ENCODE measurements at regions not wholly inside any gene's neighbourhood (a gene's known extent, or its start where the extent isn't known, plus 50 kb on each side); places are given as distances from the start of the nearest gene placed in this dataset.
"Not testable (repeated sequence)": the region's sequence is repeated elsewhere in the genome, so short reads cannot be mapped to it uniquely, and the experiment has no call there.

GRCh38 chr3:674116-674515 is 418.7 kb upstream of the CNTN6 start:
- Mint-ChIP-seq H3K27me3 (no peaks in the 10 kb centered on the region), H3K9me3 (peaks cover 1% of the 10 kb centered on the region), H3K4me3 (no peak overlapping the region), H3K36me3 (no peaks in the 10 kb centered on the region), H3K27ac (no peak overlapping the region), H3K4me1 (no peaks in the 10 kb centered on the region)
- no peak for DNase-seq

GRCh38 chr3:675846-676245 is 417.0 kb upstream of the CNTN6 start:
- H3K4me1 Mint-ChIP-seq = no peaks in the 10 kb centered on the region
- H3K36me3 Mint-ChIP-seq = no peaks in the 10 kb centered on the region
- no peak overlapping the region for H3K4me3 Mint-ChIP-seq
- no peak for DNase-seq
- H3K27me3 Mint-ChIP-seq = no peaks in the 10 kb centered on the region
- H3K27ac Mint-ChIP-seq = no peak overlapping the region
- peaks cover 3% of the 10 kb centered on the region for H3K9me3 Mint-ChIP-seq

- Mint-ChIP-seq H3K4me1 (no peaks in the 10 kb centered on the region), H3K9me3 (peaks cover 6% of the 10 kb centered on the region), H3K27me3 (no peaks in the 10 kb centered on the region), H3K4me3 (no peak overlapping the region), H3K36me3 (no peaks in the 10 kb centered on the region), H3K27ac (no peak overlapping the region)
- no peak for DNase-seq
These were observed 409.1 kb upstream of the CNTN6 start for GRCh38 chr3:683770-684169.

- Mint-ChIP-seq H3K4me1 (no peaks in the 10 kb centered on the region), H3K27me3 (no peaks in the 10 kb centered on the region), H3K4me3 (no peak overlapping the region), H3K36me3 (peaks cover 2% of the 10 kb centered on the region), H3K9me3 (peaks cover 12% of the 10 kb centered on the region), H3K27ac (no peak overlapping the region)
- no peak for DNase-seq
These were observed 402.1 kb upstream of the CNTN6 start for GRCh38 chr3:690770-691169.

GRCh38 chr3:700514-700913 is 392.3 kb upstream of the CNTN6 start:
- no peaks in the 10 kb centered on the region for H3K27me3 Mint-ChIP-seq
- no peak for DNase-seq
- H3K9me3 Mint-ChIP-seq = peaks cover 3% of the 10 kb centered on the region
- H3K27ac Mint-ChIP-seq = no peak overlapping the region
- H3K4me3 Mint-ChIP-seq = no peak overlapping the region
- no peaks in the 10 kb centered on the region for H3K36me3 Mint-ChIP-seq
- no peaks in the 10 kb centered on the region for H3K4me1 Mint-ChIP-seq

- no peak for DNase-seq
- peaks cover 2% of the 10 kb centered on the region for H3K9me3 Mint-ChIP-seq
- no peaks in the 10 kb centered on the region for H3K36me3 Mint-ChIP-seq
- no peak overlapping the region for H3K27ac Mint-ChIP-seq
- no peaks in the 10 kb centered on the region for H3K27me3 Mint-ChIP-seq
- no peak overlapping the region for H3K4me3 Mint-ChIP-seq
- H3K4me1 Mint-ChIP-seq = no peaks in the 10 kb centered on the region
These were observed 385.8 kb upstream of the CNTN6 start for GRCh38 chr3:707041-707440.

- Mint-ChIP-seq H3K4me1 (no peaks in the 10 kb centered on the region), H3K27me3 (no peaks in the 10 kb centered on the region), H3K36me3 (no peaks in the 10 kb centered on the region), H3K4me3 (no peak overlapping the region), H3K27ac (no peak overlapping the region), H3K9me3 (peaks cover 2% of the 10 kb centered on the region)
- no peak for DNase-seq
These were observed 379.7 kb upstream of the CNTN6 start for GRCh38 chr3:713006-713621.

GRCh38 chr3:713947-714620 is 378.7 kb upstream of the CNTN6 start:
- Mint-ChIP-seq H3K4me3 (no peak overlapping the region), H3K36me3 (no peaks in the 10 kb centered on the region), H3K27me3 (no peaks in the 10 kb centered on the region), H3K27ac (no peak overlapping the region), H3K9me3 (peaks cover 2% of the 10 kb centered on the region), H3K4me1 (no peaks in the 10 kb centered on the region)
- no peak for DNase-seq

GRCh38 chr3:721086-721485 is 371.7 kb upstream of the CNTN6 start:
- H3K4me3 Mint-ChIP-seq = no peak overlapping the region

GRCh38 chr3:732326-732928 is 360.4 kb upstream of the CNTN6 start:
- Mint-ChIP-seq H3K27ac (no peak overlapping the region), H3K4me3 (no peak overlapping the region), H3K9me3 (peaks cover 5% of the 10 kb centered on the region), H3K36me3 (no peaks in the 10 kb centered on the region), H3K27me3 (no peaks in the 10 kb centered on the region), H3K4me1 (no peaks in the 10 kb centered on the region)
- DNase-seq = no peak

More at GRCh38 chr3:721086-721485, 371.7 kb upstream of the CNTN6 start:
- Mint-ChIP-seq H3K9me3 (no peaks in the 10 kb centered on the region), H3K36me3 (no peaks in the 10 kb centered on the region), H3K27me3 (no peaks in the 10 kb centered on the region), H3K27ac (no peak overlapping the region), H3K4me1 (no peaks in the 10 kb centered on the region)
- DNase-seq = no peak

- Mint-ChIP-seq H3K27me3 (no peaks in the 10 kb centered on the region), H3K27ac (no peak overlapping the region), H3K36me3 (no peaks in the 10 kb centered on the region), H3K4me1 (no peaks in the 10 kb centered on the region), H3K9me3 (peaks cover 5% of the 10 kb centered on the region), H3K4me3 (no peak overlapping the region)
- DNase-seq = no peak
These were observed 359.5 kb upstream of the CNTN6 start for GRCh38 chr3:733313-733712.

GRCh38 chr3:757711-758110 is 335.1 kb upstream of the CNTN6 start:
- no peak overlapping the region for H3K27ac Mint-ChIP-seq
- DNase-seq = no peak
- no peak overlapping the region for H3K4me3 Mint-ChIP-seq
- H3K27me3 Mint-ChIP-seq = no peaks in the 10 kb centered on the region
- peaks cover 7% of the 10 kb centered on the region for H3K9me3 Mint-ChIP-seq
- no peaks in the 10 kb centered on the region for H3K36me3 Mint-ChIP-seq
- no peaks in the 10 kb centered on the region for H3K4me1 Mint-ChIP-seq

- no peaks in the 10 kb centered on the region for H3K27me3 Mint-ChIP-seq
- no peak overlapping the region for H3K27ac Mint-ChIP-seq
- H3K4me1 Mint-ChIP-seq = no peaks in the 10 kb centered on the region
- H3K9me3 Mint-ChIP-seq = peaks cover 6% of the 10 kb centered on the region
- DNase-seq = no peak
- no peak overlapping the region for H3K4me3 Mint-ChIP-seq
- H3K36me3 Mint-ChIP-seq = no peaks in the 10 kb centered on the region
These were observed 333.7 kb upstream of the CNTN6 start for GRCh38 chr3:759106-759505.

- not testable (repeated sequence) for H3K4me3 Mint-ChIP-seq, DNase-seq, H3K27me3 Mint-ChIP-seq, H3K27ac Mint-ChIP-seq, H3K9me3 Mint-ChIP-seq, H3K36me3 Mint-ChIP-seq, H3K4me1 Mint-ChIP-seq
These were observed 319.4 kb upstream of the CNTN6 start for GRCh38 chr3:773433-773832.

- Mint-ChIP-seq H3K27ac (no peak overlapping the region), H3K4me1 (no peaks in the 10 kb centered on the region), H3K27me3 (no peaks in the 10 kb centered on the region), H3K36me3 (no peaks in the 10 kb centered on the region), H3K9me3 (peaks cover 5% of the 10 kb centered on the region), H3K4me3 (no peak overlapping the region)
- DNase-seq = no peak
These were observed 317.5 kb upstream of the CNTN6 start for GRCh38 chr3:775178-775880.
